ENCODE measurements at regions not wholly inside any gene's neighbourhood (a gene's known extent, or its start where the extent isn't known, plus 50 kb on each side); places are given as distances from the start of the nearest gene placed in this dataset.
A peak's percentile ranks its signal among the peaks of the same experiment; 100 is the strongest.

DNA sequence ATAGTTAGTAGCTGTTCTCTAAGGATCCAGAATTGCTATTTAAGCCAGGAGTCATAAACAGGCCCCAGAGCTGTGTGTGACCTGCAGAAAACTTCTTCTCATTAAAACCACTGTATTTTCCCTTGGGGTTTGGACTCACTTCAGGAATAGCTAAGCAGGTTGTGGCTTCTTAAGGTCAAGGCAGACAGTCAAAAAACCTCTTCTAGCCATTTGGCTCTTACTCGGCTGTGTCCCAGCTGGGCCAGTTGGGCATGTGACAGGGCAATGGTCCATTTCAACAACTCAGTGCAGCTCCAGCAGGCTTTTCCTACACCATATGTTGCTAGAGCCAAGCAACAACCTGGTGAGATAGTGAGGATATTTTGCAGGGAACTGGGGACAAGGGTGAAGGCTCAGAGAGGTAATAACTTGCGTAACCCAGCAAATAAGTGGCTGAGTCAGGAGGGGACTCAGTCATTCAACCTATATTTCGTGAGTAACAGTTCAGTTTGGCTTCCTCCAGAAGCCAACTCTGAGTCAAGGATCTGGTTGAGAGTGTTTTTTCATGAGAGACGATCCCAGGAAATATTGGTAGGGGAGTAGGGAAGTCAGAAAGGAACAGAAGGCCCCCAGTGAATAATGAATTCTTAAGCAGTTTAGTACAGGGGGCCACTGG, 115.4 kb upstream of the PPP2R2B start:
- intact Hi-C loops (cut with micrococcal nuclease) = no loop called here
- Histone ChIP-seq H3K27me3 (ENCODE audit: control insufficient read depth in 2 of 2, insufficient read depth in 2 of 2, low read length in 2 of 2) (no peaks in the 10 kb centered on the region), H3K4me3 (replicated peaks in 1 of 3; ENCODE audit: low read depth in 2 of 3, low read length in 3 of 3) (no peak overlapping the region), H3K9ac (ENCODE audit: insufficient read depth, low read length, poor library complexity, severe bottlenecking) (no peak overlapping the region), H2AFZ (ENCODE audit: insufficient read depth, low read depth, low read length, poor library complexity, severe bottlenecking) (no peak overlapping the region), H3K27ac (ENCODE audit: low read depth in 1 of 2, low read length in 2 of 2) (no peak overlapping the region), H3K79me2 (ENCODE audit: insufficient read depth, low read length) (no peaks in the 10 kb centered on the region), H3K36me3 (replicated peaks in 1 of 2; ENCODE audit: control insufficient read depth in 1 of 2, insufficient read depth in 2 of 2, low read length in 2 of 2) (no peaks in the 10 kb centered on the region), H3K9me3 (replicated peaks in 1 of 2; ENCODE audit: control insufficient read depth in 1 of 2, insufficient read depth in 1 of 2, low read length in 2 of 2) (peaks cover 0 to 2% of the 10 kb centered on the region in 2 donors), H4K20me1 (ENCODE audit: insufficient read depth, low read length) (no peaks in the 10 kb centered on the region), H3K4me2 (replicated peaks; ENCODE audit: extremely low read depth, low read length, poor library complexity, severe bottlenecking) (no peak overlapping the region), H3K4me1 (ENCODE audit: control insufficient read depth in 1 of 2, insufficient read depth in 2 of 2, low read length in 2 of 2) (no peaks in the 10 kb centered on the region)
- DNase-seq = no peak
- H3K36me3 Mint-ChIP-seq = no peaks in the 10 kb centered on the region
- peak overlapping the region in 1 of 7 donors; percentile 1 for H3K27ac Mint-ChIP-seq
- TF ChIP-seq, protein P1, sequence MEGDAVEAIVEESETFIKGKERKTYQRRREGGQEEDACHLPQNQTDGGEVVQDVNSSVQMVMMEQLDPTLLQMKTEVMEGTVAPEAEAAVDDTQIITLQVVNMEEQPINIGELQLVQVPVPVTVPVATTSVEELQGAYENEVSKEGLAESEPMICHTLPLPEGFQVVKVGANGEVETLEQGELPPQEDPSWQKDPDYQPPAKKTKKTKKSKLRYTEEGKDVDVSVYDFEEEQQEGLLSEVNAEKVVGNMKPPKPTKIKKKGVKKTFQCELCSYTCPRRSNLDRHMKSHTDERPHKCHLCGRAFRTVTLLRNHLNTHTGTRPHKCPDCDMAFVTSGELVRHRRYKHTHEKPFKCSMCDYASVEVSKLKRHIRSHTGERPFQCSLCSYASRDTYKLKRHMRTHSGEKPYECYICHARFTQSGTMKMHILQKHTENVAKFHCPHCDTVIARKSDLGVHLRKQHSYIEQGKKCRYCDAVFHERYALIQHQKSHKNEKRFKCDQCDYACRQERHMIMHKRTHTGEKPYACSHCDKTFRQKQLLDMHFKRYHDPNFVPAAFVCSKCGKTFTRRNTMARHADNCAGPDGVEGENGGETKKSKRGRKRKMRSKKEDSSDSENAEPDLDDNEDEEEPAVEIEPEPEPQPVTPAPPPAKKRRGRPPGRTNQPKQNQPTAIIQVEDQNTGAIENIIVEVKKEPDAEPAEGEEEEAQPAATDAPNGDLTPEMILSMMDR (IDR thresholded peaks at IDR 0.05) = no peak
- WGBS (ENCODE audit: insufficient coverage) = 58% methylated on average over 2 of the region's 4 CpGs
- H3K9me3 Mint-ChIP-seq = peaks cover 2 to 10% (median 5%) of the 10 kb centered on the region in 7 donors
- H3K4me3 Mint-ChIP-seq = no peak overlapping the region
- peaks cover 0 to 2% (median 1%) of the 10 kb centered on the region in 3 donors for H3K27me3 Mint-ChIP-seq (ENCODE audit: low read depth in 3 of 3)
- H3K4me1 Mint-ChIP-seq = no peaks in the 10 kb centered on the region

GRCh38 chr5:146995878-146996277, 117.3 kb upstream of the PPP2R2B start:
- no peak overlapping the region for H3K9ac ChIP-seq (ENCODE audit: insufficient read depth, low read length, poor library complexity, severe bottlenecking)
- Mint-ChIP-seq H3K4me1 (no peaks in the 10 kb centered on the region), H3K27me3 (ENCODE audit: low read depth in 3 of 3) (peaks cover 0 to 2% (median 1%) of the 10 kb centered on the region in 3 donors), H3K27ac (no peak overlapping the region), H3K36me3 (no peaks in the 10 kb centered on the region), H3K4me3 (no peak overlapping the region), H3K9me3 (peaks cover 0 to 3% (median 0%) of the 10 kb centered on the region in 7 donors)
- no peak overlapping the region for H3K27ac ChIP-seq (ENCODE audit: low read depth in 1 of 2, low read length in 2 of 2)
- no peaks in the 10 kb centered on the region for H3K36me3 ChIP-seq (replicated peaks in 1 of 2; ENCODE audit: control insufficient read depth in 1 of 2, insufficient read depth in 2 of 2, low read length in 2 of 2)
- H4K20me1 ChIP-seq (ENCODE audit: insufficient read depth, low read length) = no peaks in the 10 kb centered on the region
- no peak for DNase-seq
- intact Hi-C loops (cut with micrococcal nuclease) = no loop called here
- H3K4me3 ChIP-seq (replicated peaks in 1 of 3; ENCODE audit: low read depth in 2 of 3, low read length in 3 of 3) = no peak overlapping the region
- no peak overlapping the region for H2AFZ ChIP-seq (ENCODE audit: insufficient read depth, low read depth, low read length, poor library complexity, severe bottlenecking)
- H3K79me2 ChIP-seq (ENCODE audit: insufficient read depth, low read length) = no peaks in the 10 kb centered on the region
- 92% methylated on average over 1 of the region's 1 CpG for WGBS (ENCODE audit: insufficient coverage)
- no peaks in the 10 kb centered on the region for H3K4me1 ChIP-seq (ENCODE audit: control insufficient read depth in 1 of 2, insufficient read depth in 2 of 2, low read length in 2 of 2)
- H3K9me3 ChIP-seq (replicated peaks in 1 of 2; ENCODE audit: control insufficient read depth in 1 of 2, insufficient read depth in 1 of 2, low read length in 2 of 2) = peaks cover 0 to 2% of the 10 kb centered on the region in 2 donors
- no peaks in the 10 kb centered on the region for H3K27me3 ChIP-seq (ENCODE audit: control insufficient read depth in 2 of 2, insufficient read depth in 2 of 2, low read length in 2 of 2)
- TF ChIP-seq, protein P1 (IDR thresholded peaks at IDR 0.05) = no peak
- no peak overlapping the region for H3K4me2 ChIP-seq (replicated peaks; ENCODE audit: extremely low read depth, low read length, poor library complexity, severe bottlenecking)

Data from CD14-positive monocyte (primary cell).